ENCODE measurements at regions not wholly inside any gene's neighbourhood (a gene's known extent, or its start where the extent isn't known, plus 50 kb on each side); places are given as distances from the start of the nearest gene placed in this dataset.
A peak's percentile ranks its signal among the peaks of the same experiment; 100 is the strongest.

DNA sequence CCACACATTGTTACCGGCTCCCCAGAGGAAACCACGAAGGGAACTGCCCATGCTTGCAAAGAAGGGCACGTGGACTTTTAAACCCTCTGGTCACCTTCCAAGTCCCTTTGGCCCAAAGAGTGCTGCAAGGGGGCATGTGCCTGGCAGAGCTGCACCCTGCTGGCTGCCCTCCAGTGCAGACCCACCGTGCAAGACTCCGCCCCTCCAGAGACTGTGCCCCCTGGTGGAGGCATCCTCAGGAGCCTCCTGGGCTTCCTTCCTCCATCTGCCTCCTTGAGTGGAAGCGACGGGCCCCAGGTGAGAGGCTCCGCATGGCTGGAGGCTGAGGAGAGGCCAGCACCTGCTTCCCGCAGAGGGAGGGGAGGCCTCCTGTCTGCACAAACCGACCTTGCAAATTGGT lies 100.6 kb downstream of the CRYAA start:
- no peak overlapping the region for H3K9ac ChIP-seq
- Mint-ChIP-seq H3K4me1 (peaks cover 19% of the 10 kb centered on the region), H3K27me3 (ENCODE audit: insufficient read depth, low read depth) (peaks cover 3% of the 10 kb centered on the region), H3K9me3 (no peaks in the 10 kb centered on the region), H3K36me3 (no peaks in the 10 kb centered on the region), H3K27ac (no peak overlapping the region), H3K4me3 (no peak overlapping the region)
- H2AFZ ChIP-seq (replicated peaks): no peak overlapping the region
- H3K27me3 ChIP-seq: no peaks in the 10 kb centered on the region
- no peaks in the 10 kb centered on the region for H3K9me3 ChIP-seq (ENCODE audit: low read depth)
- H3K4me3 ChIP-seq: no peak overlapping the region
- H3K4me1 ChIP-seq: no peaks in the 10 kb centered on the region
- no peaks in the 10 kb centered on the region for H3K36me3 ChIP-seq
- no peak overlapping the region for H3K27ac ChIP-seq
- TF ChIP-seq EZH2phosphoT487 (IDR thresholded peaks at IDR 0.05) (no peak), EZH2 (IDR thresholded peaks at IDR 0.05) (no peak)
- TF ChIP-seq, protein P1, sequence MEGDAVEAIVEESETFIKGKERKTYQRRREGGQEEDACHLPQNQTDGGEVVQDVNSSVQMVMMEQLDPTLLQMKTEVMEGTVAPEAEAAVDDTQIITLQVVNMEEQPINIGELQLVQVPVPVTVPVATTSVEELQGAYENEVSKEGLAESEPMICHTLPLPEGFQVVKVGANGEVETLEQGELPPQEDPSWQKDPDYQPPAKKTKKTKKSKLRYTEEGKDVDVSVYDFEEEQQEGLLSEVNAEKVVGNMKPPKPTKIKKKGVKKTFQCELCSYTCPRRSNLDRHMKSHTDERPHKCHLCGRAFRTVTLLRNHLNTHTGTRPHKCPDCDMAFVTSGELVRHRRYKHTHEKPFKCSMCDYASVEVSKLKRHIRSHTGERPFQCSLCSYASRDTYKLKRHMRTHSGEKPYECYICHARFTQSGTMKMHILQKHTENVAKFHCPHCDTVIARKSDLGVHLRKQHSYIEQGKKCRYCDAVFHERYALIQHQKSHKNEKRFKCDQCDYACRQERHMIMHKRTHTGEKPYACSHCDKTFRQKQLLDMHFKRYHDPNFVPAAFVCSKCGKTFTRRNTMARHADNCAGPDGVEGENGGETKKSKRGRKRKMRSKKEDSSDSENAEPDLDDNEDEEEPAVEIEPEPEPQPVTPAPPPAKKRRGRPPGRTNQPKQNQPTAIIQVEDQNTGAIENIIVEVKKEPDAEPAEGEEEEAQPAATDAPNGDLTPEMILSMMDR (IDR thresholded peaks at IDR 0.05): peak; percentile 44
- H3K79me2 ChIP-seq (ENCODE audit: low read depth): no peaks in the 10 kb centered on the region
- peak; percentile 42 for DNase-seq (ENCODE audit: low spot score)
- no peaks in the 10 kb centered on the region for H3F3A ChIP-seq (ENCODE audit: low read depth)
- H3K4me2 ChIP-seq: no peak overlapping the region
- H4K20me1 ChIP-seq (ENCODE audit: low read depth): no peaks in the 10 kb centered on the region

DNA sequence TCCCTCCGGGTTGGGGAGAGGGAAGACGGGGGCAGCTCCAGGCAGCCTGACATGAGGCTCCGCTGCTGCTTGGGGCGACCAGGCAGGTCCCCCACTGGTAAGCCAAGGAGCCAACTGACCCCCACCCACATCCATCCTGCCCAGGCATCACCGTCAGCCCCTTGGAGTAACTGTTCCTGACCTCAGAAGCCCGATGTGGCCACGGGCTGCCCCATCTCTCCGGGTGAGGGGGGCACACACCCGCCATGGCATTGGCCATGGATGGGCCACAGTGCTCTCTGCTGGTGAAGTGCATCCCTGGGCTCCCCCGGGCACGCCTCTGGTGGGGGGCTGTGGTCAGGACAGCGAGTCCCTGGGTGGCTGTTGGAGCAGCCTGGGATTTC lies 100.0 kb downstream of the CRYAA start:
- Mint-ChIP-seq H3K9me3 (no peaks in the 10 kb centered on the region), H3K36me3 (no peaks in the 10 kb centered on the region), H3K27ac (no peak overlapping the region), H3K4me1 (peaks cover 19% of the 10 kb centered on the region), H3K4me3 (no peak overlapping the region), H3K27me3 (ENCODE audit: insufficient read depth, low read depth) (peaks cover 3% of the 10 kb centered on the region)
- H2AFZ ChIP-seq (replicated peaks): no peak overlapping the region
- no peaks in the 10 kb centered on the region for H3K4me1 ChIP-seq
- no peak for DNase-seq (ENCODE audit: low spot score)
- no peaks in the 10 kb centered on the region for H3K27me3 ChIP-seq
- H3K4me3 ChIP-seq: no peak overlapping the region
- H3K9me3 ChIP-seq (ENCODE audit: low read depth): no peaks in the 10 kb centered on the region
- TF ChIP-seq, protein P1 (IDR thresholded peaks at IDR 0.05): no peak
- no peaks in the 10 kb centered on the region for H4K20me1 ChIP-seq (ENCODE audit: low read depth)
- H3K79me2 ChIP-seq (ENCODE audit: low read depth): no peaks in the 10 kb centered on the region
- H3K27ac ChIP-seq: no peak overlapping the region
- no peaks in the 10 kb centered on the region for H3F3A ChIP-seq (ENCODE audit: low read depth)
- no peak overlapping the region for H3K4me2 ChIP-seq
- no peak overlapping the region for H3K9ac ChIP-seq
- no peaks in the 10 kb centered on the region for H3K36me3 ChIP-seq

DNA sequence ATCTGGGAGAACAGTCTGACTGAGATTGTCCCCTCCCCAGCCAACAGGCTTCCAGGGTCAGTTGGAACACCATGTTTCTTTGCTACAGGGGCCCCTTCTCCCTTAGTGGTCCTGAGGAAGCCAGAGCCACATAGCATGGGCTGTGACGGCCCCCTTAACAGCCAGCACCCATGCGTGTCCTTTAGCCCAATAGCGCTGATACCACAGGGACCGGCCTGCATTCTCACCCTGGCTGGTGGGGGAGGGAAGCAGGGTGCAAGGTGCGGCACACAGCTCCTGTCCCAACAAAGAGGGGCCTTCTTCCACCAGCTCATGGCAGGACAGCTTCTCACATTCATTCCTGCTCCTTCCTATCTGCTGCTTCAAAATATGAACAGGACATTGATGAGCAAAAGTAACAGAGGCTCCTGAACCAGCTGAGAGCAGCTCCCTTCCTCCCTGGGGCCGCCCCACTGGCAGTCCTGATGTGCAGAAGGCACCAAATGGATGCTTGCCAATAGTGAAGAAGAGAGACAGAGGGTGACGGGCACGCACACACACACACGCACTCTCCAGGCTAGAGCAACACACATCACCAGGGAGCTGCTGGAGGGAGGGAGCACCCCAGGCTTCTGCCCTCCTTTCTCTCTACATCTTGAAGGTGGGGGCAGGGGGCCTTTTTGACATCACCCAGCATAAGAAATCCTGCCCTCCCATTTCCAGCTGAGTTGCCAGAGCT lies 99.4 kb downstream of the CRYAA start:
- no peaks in the 10 kb centered on the region for H4K20me1 ChIP-seq (ENCODE audit: low read depth)
- Mint-ChIP-seq H3K9me3 (no peaks in the 10 kb centered on the region), H3K4me3 (no peak overlapping the region), H3K36me3 (no peaks in the 10 kb centered on the region), H3K27ac (no peak overlapping the region), H3K27me3 (ENCODE audit: insufficient read depth, low read depth) (peaks cover 3% of the 10 kb centered on the region), H3K4me1 (peaks cover 19% of the 10 kb centered on the region)
- no peak overlapping the region for H2AFZ ChIP-seq (replicated peaks)
- H3K36me3 ChIP-seq: no peaks in the 10 kb centered on the region
- no peak overlapping the region for H3K27ac ChIP-seq
- H3K4me1 ChIP-seq: no peaks in the 10 kb centered on the region
- no peaks in the 10 kb centered on the region for H3K9me3 ChIP-seq (ENCODE audit: low read depth)
- H3K4me2 ChIP-seq: no peak overlapping the region
- no peaks in the 10 kb centered on the region for H3K79me2 ChIP-seq (ENCODE audit: low read depth)
- no peak for DNase-seq (ENCODE audit: low spot score)
- no peaks in the 10 kb centered on the region for H3F3A ChIP-seq (ENCODE audit: low read depth)
- TF ChIP-seq, protein P1 (IDR thresholded peaks at IDR 0.05): no peak
- H3K9ac ChIP-seq: no peak overlapping the region
- no peak overlapping the region for H3K4me3 ChIP-seq
- H3K27me3 ChIP-seq: no peaks in the 10 kb centered on the region
